Fibroblast of the aortic adventitia (primary cell): ENCODE measurements at regions not wholly inside any gene's neighbourhood (a gene's known extent, or its start where the extent isn't known, plus 50 kb on each side); places are given as distances from the start of the nearest gene placed in this dataset.
A peak's percentile ranks its signal among the peaks of the same experiment; 100 is the strongest.

ENCODE experiments used
- DNase-seq: peaks from one replicate; pipeline ENCODE4 v3.0.0-alpha.2; 2010; ENCODE audit warnings: low read depth
- H3K4me3 ChIP-seq: 2 replicates; pipeline ENCODE4 v1.5.1; 2011; ENCODE audit warnings: low read depth, mild to moderate bottlenecking, control low read depth, low read length, moderate library complexity
- CTCF ChIP-seq: IDR thresholded peaks from 2 replicates; pipeline ENCODE4 v1.5.1; 2011; ENCODE audit warnings: mild to moderate bottlenecking, low read length, control low read depth, inconsistent platforms; ENCODE audit not compliant: insufficient read depth

- H3K4me3 ChIP-seq, result no peak overlapping the region
- no peak for TF ChIP-seq CTCF
- DNase-seq, result no peak
These were observed 110.4 kb upstream of the ARHGAP42 start for GRCh38 chr11:100576718-100577021.

- TF ChIP-seq CTCF, result no peak
- no peak overlapping the region for H3K4me3 ChIP-seq
- DNase-seq, result peak; percentile 39
These were observed 108.2 kb upstream of the ARHGAP42 start for GRCh38 chr11:100578831-100579311.

- DNase-seq, result no peak
- no peak overlapping the region for H3K4me3 ChIP-seq
- TF ChIP-seq CTCF, result no peak
These were observed 105.8 kb upstream of the ARHGAP42 start for GRCh38 chr11:100581318-100581717.

GRCh38 chr11:100584201-100584985, 102.7 kb upstream of the ARHGAP42 start:
- no peak for TF ChIP-seq CTCF
- no peak for DNase-seq
- H3K4me3 ChIP-seq, result no peak overlapping the region

- no peak for TF ChIP-seq CTCF
- no peak overlapping the region for H3K4me3 ChIP-seq
- no peak for DNase-seq
These were observed 101.4 kb upstream of the ARHGAP42 start for GRCh38 chr11:100585728-100586127.

GRCh38 chr11:100586361-100587101, 100.6 kb upstream of the ARHGAP42 start:
- DNase-seq, result peak; percentile 29
- H3K4me3 ChIP-seq, result no peak overlapping the region
- TF ChIP-seq CTCF, result no peak
